HG02973 (cell line): ENCODE measurements at regions not wholly inside any gene's neighbourhood (a gene's known extent, or its start where the extent isn't known, plus 50 kb on each side); places are given as distances from the start of the nearest gene placed in this dataset.

Experiments
- ATAC-seq: cut with Tn5 transposase; IDR thresholded peaks from one replicate; pipeline ENCODE4 v1.9.1; 2021; ENCODE audit warnings: moderate library complexity; ENCODE audit not compliant: unreplicated experiment

DNA sequence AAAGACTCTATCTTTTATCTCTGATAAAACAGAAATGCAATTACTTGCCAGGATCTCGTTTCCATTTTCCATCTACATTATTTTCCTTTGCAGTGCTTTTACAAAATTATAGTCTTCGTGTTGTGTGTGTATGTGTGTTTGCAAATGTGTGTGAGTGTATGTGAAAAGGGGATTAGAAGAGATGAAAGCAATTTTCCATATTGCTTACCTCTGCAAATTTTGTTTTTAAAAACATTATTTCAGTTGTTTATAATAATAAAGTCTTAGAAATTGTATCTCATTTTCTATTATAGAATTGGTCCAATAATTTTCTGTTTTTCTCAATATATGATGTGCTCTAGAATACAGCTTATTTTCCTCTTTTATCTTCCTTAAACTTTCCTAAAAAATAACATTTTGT, 421.3 kb upstream of the ANKRD30A start:
- no peak for ATAC-seq

DNA sequence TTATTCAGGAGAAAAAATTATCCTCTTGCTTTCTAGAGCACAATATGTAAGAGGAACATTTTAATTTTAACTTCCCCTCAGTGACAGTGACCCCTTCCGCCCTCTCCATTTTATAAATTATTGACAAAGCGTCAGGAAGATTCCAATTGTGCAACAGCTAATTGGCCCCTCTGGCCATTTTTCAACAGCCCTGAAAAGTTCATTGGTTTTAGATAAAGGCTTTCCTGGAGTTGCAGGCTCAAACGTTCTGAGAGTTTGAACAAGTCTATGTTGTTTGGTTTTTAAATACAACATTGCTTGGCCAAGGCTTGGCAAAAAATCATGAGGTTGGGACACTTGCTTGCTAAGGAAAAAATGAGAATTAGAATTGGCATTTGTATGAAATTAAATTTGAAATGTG, 422.2 kb upstream of the ANKRD30A start:
- no peak for ATAC-seq

- no peak for ATAC-seq
Observed at GRCh38 chr10:36700123-36700522, 425.3 kb upstream of the ANKRD30A start.

DNA sequence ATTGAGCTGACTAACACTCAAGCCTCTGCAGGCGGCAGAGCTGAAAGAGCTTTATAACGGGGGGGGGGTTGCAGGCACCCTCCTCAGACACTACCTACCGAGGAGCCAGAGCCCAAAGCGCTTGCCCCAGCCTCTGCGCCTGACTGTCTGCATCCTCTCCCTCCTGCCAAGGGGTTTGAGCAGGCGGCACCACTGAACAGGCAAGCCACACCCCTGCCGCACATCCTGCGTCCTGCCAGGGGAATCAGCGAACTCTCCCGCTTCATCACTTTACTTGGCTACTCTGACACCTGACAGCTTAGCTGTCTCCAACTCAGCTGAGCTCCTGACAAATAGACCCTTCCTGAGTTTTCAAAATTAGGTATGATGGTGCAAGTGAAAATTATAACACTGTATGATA, 432.6 kb upstream of the ANKRD30A start:
- no peak for ATAC-seq

GRCh38 chr10:36688717-36689116, 436.7 kb upstream of the ANKRD30A start:
- no peak for ATAC-seq

DNA sequence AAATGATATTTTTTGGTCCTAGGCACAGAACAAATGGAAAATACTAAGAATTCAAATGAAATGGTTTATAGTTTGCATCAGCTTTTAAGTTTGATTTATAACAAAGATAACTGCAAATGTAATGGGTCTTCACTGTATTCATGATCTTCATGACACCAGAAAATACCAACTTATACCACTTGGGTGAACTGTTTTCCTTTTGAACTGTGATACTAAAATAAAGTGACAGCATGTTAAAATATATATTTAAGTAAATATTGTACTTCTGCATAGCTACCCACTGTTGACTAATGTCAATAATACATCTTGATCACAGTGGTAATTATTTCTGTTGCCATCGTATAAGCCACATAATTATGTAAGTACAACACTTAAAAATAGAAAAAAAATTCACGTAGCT, 442.0 kb upstream of the ANKRD30A start:
- ATAC-seq, result no peak

DNA sequence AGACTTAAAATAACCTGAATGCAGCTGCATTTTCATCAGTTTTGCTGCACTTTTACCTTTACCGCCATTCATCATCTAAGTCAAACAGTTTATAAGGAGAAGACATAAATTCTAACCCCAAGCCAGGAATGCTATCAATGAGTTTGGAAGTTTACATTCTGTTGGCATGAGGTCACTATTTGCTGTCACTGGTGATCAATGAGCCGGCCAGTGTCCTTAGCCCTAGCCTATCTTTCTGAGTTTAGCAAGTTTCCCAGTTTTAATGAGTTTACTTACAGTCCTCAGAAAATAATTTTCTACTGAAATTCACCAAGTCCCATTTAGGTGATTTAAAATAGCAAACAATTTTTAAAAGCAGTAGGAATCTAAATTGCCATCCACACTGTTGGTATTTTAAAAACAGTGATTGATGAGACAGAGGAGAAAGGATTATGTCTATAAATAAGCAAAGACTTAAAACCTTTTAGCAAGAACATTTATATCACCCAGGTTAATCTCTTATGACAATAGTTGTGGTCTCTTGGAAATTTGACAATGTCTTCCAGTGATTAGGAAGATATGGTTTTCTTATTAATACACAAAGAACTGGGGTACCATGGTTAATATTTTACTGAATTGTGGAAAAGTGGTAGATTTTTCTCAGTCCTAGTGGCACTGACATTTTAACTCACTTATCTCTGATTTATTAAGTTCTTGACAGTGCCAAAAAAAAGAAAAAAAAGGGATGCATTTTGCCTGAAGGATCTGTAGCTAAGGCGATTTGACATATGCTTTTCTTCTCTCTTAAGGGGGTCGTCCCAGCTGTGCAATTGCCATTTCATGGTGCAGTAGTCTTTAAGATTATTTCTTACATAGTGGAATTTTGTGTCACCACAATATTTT, 443.4 kb upstream of the ANKRD30A start:
- ATAC-seq, result no peak

GRCh38 chr10:36679554-36679953, 445.8 kb upstream of the ANKRD30A start:
- ATAC-seq, result no peak

GRCh38 chr10:36677431-36677768, 448.0 kb upstream of the ANKRD30A start:
- no peak for ATAC-seq

DNA sequence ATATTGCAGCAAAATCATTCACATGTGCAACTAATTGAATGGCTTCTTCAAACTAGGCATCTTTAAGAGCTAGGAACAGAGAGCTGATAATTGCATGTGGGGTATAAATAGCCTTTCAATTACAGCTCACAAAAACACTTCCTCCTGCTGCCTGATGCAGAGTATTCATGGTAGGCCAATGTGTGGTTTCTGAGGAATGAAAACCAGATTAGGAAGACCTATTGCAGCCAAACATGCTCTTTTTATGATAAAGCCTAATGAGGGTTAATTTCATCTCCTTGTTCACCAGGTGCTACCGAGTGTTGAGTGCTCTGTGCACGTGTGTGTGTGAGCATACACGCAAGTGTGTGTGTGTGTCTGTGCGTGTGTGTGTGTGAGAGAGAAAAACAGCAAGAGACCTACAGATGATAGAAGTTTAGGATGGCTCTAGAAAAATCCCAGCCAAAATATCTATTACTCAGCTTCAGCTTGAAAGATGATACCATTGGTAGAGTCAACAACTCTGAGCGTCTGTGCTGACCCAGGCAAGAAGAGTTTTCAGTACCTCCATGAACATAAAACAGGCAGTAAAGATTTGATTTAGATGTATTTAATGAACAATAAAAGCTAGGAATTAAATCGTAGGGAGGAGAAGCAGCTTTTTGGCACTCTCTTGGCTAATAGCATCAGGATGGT, 448.5 kb upstream of the ANKRD30A start:
- ATAC-seq, result no peak

DNA sequence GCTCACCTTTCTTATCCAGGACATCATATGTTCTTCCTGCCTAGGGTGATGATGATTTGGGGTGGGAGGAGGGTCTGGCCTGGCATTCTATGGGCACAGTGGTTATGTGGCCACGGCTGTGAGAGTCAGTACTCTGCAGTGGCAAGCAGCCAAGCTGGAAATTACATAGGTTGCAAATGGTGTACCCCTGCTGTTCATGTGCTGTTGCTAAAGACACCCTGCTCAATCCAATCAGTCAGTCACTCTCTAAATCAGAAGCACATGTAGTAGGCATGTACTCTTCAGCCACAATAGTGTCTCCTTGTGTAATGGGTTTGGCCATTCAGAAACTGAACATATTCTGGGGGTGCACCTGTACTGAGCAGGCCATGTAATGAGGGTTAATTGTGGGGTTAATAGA, 449.1 kb upstream of the ANKRD30A start:
- no peak for ATAC-seq

GRCh38 chr10:36675458-36675880, 449.9 kb upstream of the ANKRD30A start:
- ATAC-seq, result no peak

DNA sequence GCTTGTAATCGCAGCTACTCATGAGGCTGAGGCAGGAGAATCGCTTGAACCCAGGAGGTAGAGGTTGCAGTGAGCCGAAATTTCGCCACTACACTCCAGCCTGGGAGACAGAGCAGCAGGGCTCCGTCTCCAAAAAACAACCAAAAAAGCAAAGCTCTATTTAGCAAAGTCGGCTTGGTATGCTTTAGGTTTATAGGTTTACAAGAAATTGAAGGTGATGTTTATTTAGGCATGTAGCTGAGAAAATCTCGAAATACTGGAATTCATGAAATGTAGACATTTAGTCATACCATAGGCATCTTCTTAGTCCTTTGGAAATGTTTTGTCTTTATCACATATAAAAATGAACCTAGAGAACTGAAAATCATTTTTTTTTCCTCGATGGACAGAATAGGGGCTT, 453.8 kb upstream of the ANKRD30A start:
- ATAC-seq, result no peak

- ATAC-seq, result no peak
Observed at GRCh38 chr10:36670621-36671402, 454.6 kb upstream of the ANKRD30A start.

DNA sequence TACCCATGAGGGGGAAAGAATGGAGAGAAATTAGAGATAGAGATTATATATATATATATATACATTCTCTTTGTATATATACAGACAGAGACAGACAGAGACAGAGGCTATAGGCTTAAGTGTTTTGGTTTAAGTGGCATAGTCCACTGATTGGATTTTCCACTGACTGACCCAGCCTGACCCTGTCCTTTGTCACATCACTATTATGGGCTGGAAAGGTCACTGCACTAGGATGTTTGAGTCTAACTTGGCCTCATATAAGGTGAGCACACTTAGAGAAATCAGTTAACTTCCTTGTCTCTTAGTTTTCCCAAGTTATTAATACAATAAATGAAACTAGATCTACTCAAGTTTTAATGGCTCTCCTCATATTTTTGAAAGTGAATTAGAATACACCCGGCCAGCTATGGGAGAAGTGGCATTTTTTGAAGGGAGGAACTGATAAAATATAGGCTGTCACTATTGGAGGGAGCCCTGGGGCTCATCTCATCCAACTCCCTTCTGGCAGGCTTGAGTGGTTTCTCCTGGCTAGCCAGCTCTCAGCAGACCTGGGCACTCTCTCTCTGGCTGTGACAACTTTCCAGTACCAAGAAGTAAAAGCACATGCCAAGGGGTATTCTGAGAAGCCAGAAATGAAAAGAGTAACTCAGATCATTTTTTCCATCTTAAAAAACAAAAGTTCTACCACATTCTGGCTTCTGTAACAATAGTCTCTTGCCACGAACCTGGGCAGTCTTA, 455.6 kb upstream of the ANKRD30A start:
- ATAC-seq, result no peak

DNA sequence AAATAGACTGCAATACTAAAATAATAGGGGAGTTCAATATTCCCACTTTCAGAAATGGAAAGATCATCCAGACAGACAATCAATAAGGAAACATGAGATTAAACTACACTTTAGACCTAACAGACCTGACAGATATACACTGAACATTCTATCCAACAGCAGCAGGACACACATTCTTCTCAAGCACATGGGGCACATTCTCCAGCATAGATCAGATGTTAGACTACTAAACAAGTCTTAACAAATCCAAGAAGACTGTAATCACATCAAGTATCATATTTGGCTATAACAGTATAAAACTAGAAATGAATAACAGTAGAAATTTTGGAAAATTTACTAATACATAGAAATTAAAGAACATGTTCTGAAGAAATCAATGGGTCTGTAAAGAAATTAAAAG, 458.9 kb upstream of the ANKRD30A start:
- ATAC-seq, result no peak

- no peak for ATAC-seq
Observed at GRCh38 chr10:36662571-36662970, 462.8 kb upstream of the ANKRD30A start.

GRCh38 chr10:36650274-36650673, 475.1 kb upstream of the ANKRD30A start:
- ATAC-seq, result no peak

- ATAC-seq, result no peak
Observed at GRCh38 chr10:36647540-36647939, 477.9 kb upstream of the ANKRD30A start.

DNA sequence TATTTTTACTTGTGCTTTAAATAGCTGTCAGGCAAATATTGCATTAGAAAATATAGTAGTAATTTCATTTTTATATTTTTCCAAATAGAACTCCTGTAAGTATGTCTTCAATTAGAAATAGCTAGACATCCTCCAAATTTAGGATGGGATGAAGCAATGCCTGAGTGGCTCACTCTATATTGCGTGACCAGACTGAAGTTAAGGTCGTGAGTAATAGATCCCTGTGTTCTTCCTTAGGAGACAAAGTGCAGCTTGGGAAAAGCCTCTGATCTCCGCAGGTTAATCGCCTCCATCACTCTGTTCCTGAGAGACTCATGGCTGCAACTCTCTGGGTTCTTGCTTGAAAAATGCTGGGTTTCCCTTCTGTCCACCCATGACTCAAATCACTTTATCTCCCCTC, 484.8 kb upstream of the ANKRD30A start:
- no peak for ATAC-seq
